ENCODE measurements at regions not wholly inside any gene's neighbourhood (a gene's known extent, or its start where the extent isn't known, plus 50 kb on each side); places are given as distances from the start of the nearest gene placed in this dataset.

GRCh38 chr17:21495281-21495680, 119.1 kb downstream of the KCNJ12 start:
- TF ChIP-seq EZH2 (optimal IDR thresholded peaks at IDR 0.05; ENCODE audit: low read depth, low read length), result no peak
- TF ChIP-seq, protein P1, sequence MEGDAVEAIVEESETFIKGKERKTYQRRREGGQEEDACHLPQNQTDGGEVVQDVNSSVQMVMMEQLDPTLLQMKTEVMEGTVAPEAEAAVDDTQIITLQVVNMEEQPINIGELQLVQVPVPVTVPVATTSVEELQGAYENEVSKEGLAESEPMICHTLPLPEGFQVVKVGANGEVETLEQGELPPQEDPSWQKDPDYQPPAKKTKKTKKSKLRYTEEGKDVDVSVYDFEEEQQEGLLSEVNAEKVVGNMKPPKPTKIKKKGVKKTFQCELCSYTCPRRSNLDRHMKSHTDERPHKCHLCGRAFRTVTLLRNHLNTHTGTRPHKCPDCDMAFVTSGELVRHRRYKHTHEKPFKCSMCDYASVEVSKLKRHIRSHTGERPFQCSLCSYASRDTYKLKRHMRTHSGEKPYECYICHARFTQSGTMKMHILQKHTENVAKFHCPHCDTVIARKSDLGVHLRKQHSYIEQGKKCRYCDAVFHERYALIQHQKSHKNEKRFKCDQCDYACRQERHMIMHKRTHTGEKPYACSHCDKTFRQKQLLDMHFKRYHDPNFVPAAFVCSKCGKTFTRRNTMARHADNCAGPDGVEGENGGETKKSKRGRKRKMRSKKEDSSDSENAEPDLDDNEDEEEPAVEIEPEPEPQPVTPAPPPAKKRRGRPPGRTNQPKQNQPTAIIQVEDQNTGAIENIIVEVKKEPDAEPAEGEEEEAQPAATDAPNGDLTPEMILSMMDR (IDR thresholded peaks at IDR 0.05; ENCODE audit: low read length), result no peak
